PC-3 (cell line): ENCODE measurements at regions not wholly inside any gene's neighbourhood (a gene's known extent, or its start where the extent isn't known, plus 50 kb on each side); places are given as distances from the start of the nearest gene placed in this dataset.

Experiments used
- CTCF ChIP-seq: fragments of 300-600 bp; sonication (generic); conservative IDR thresholded peaks from 2 replicates; pipeline ENCODE4 v1.5.1; 2017; ENCODE audit warnings: antibody characterized with exemption, low read depth, mild to moderate bottlenecking, low read length
- EZH2 ChIP-seq: fragments of 300-600 bp; sonication (generic); IDR thresholded peaks from one replicate; pipeline ENCODE4 v1.6.1; 2017; ENCODE audit warnings: antibody characterized with exemption, mild to moderate bottlenecking, low read length; ENCODE audit not compliant: unreplicated experiment
- EZH2phosphoT487 ChIP-seq: fragments of 300-600 bp; sonication (generic); IDR thresholded peaks from 2 replicates; pipeline ENCODE4 v1.6.1; 2018; ENCODE audit warnings: mild to moderate bottlenecking, antibody characterized with exemption, low read length, borderline replicate concordance

GRCh38 chr16:75868636-75869632 is 142.6 kb upstream of the CPHXL start:
- TF ChIP-seq CTCF (no peak), EZH2phosphoT487 (no peak), EZH2 (no peak)
